Vagina (tissue), 2 donors: ENCODE measurements at regions not wholly inside any gene's neighbourhood (a gene's known extent, or its start where the extent isn't known, plus 50 kb on each side); places are given as distances from the start of the nearest gene placed in this dataset.

ENCODE experiments used
- CTCF ChIP-seq, 3 experiments: fragments of 450-650 bp in 2 of 3; fragments of 200-600 bp in 1 of 3; sonication (generic) in 1 of 3; IDR thresholded peaks; one replicate each; pipeline ENCODE4 v1.5.1; 2017 to 2019; ENCODE audit warnings: antibody characterized with exemption in 3 of 3, mild to moderate bottlenecking in 2 of 3, moderate library complexity in 2 of 3
- POLR2A ChIP-seq, 2 donors: fragments of 450-650 bp; IDR thresholded peaks; one replicate each; pipeline ENCODE4 v1.6.1; 2017; ENCODE audit warnings: antibody characterized with exemption in 2 of 2, mild to moderate bottlenecking in 2 of 2, moderate library complexity in 2 of 2

DNA sequence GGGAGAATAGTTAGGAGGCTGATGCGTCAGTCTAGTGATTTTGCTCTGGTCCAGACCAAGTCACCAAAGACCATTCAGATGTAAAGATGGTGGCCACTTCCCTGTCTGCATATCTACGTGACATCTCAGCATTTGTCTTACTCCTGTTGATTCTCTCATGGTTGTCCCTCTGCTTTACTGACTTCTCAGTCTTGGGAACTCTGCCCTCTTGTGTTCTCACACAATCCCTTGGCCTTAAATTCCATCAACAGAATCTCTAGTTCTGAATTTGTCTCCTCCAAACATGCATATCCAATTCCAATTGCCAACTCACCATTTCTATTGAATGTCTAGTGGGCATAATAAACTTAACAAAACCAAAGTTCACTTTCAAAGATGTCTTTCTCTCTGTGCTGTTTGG lies 147.8 kb downstream of the SLC24A2 start:
- TF ChIP-seq POLR2A (IDR thresholded peaks at IDR 0.05), result no peak
- no peak for TF ChIP-seq CTCF (IDR thresholded peaks at IDR 0.05)
